GM21737 (cell line): ENCODE measurements at regions not wholly inside any gene's neighbourhood (a gene's known extent, or its start where the extent isn't known, plus 50 kb on each side); places are given as distances from the start of the nearest gene placed in this dataset.
"Not testable (repeated sequence)": the region's sequence is repeated elsewhere in the genome, so short reads cannot be mapped to it uniquely, and the experiment has no call there.

ENCODE experiments used
- ATAC-seq: cut with Tn5 transposase; IDR thresholded peaks from one replicate; pipeline ENCODE4 v1.9.1; 2021; ENCODE audit warnings: mild to moderate bottlenecking, moderate library complexity; ENCODE audit not compliant: unreplicated experiment

DNA sequence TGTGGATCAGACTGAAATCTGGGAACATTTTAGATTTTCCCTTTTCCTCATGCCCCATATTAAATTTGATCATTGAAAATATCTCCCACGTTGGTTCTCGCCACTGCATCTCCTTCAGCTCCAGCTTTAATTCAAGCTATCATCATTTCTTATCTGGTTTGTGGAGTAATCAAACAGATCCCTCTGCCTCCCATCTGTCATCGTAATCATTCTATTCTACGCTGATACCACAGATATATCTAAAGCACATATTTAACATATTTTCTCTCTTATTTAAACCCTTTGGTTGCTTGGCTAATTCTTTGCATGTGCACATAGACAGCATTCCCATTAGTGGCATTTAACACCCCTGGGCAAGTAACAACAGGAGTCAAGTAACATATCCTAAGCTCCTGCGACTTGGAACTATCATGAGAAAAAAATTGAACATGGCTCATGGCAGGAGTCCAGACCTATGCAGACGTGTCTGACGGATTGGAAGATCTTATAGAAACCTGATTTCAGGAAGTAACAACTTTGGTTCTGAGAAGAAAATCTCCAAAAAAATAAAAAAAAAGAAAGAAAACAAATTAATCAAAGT lies 158.8 kb upstream of the KYNU start:
- no peak for ATAC-seq

DNA sequence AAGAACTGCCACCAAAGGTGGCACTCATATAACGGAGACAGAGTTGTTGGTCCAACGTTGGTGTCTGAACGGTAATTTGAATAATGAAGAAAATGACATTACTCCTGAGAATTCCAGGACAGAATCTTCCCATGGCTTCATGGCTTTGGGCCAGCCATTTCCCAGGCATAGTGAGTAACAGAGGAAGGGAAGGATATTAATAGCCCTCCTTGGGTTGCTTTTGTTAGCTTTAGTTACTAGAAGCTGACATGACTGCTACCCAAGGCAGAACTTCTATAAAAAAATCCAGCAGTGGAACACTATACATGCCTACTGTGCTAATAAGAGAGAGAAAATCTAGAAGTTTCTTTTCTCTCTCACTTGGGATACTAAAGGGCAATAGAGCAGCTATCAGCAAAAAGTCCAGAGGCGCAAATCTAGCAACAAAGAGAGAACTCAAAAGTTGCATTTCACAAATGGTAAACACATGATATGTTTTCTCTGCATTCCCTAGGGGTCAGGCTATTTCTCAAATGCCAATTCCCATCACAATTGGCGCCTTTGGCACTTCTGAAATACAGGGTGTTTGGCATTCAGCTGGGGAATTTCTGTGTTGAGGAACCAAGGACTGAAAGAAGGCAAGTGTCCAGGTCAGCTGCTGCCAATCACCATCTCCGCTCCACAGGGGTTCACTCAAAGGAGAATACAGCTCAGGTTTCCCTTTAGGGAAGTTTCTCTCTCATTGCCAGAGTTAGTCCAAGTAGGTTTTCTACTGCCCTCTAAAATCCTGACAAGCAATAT lies 160.8 kb upstream of the KYNU start:
- no peak for ATAC-seq

DNA sequence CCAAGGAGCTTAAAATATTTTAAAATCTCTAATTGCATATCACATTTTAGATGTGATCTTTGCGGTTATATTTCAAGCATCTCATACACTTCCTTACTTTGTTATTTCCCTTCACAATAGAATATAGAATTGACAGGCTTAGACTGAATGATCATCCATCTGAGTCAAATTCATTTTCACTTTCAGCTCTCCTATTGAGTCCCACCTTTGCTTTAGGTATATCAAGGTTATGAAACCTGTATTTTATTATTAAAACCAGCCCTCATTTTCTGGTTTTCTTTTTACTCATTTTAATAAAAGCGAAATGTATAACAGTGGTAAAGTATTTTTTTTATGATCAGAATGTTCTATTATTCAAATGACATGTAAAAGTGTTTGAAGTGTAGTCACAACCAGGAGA lies 162.9 kb upstream of the KYNU start:
- ATAC-seq = no peak

DNA sequence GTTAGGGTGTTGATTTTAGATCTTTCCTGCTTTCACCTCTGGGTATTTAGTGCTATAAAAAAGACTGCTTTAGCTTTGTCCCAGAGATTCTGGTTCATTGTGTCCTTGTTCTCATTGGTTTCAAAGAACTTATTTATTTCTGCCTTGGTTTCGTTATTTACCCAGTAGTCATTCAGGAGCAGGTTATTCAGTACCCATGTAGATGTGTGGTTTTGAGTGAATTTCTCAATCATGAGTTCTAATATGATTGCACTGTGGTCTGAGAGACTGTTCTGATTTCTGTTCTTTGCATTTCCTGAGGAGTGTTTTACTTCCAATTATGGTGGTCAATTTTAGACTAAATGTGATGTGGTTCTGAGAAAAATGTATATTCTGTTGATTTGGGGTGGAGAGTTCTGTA lies 167.1 kb upstream of the KYNU start:
- no peak for ATAC-seq

DNA sequence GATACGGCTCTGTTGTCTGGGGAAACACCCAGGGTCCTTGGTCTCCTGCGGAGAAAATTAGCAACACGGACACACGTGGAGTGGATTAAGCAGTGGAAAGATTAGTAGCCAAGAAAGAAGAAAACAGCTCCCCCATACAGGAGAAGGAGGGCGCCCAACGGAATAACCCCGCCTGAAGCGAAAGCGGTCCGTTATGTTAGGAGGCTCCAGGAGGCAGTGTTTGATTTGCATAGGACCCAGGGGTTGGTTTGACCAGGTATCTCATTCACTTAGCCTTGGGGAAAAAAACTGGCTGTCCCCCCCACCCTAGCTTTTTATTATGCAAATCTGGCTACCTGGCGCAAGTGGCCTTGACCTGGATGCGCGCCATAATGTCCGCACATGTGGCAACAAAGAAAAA lies 170.1 kb upstream of the KYNU start:
- no peak for ATAC-seq

DNA sequence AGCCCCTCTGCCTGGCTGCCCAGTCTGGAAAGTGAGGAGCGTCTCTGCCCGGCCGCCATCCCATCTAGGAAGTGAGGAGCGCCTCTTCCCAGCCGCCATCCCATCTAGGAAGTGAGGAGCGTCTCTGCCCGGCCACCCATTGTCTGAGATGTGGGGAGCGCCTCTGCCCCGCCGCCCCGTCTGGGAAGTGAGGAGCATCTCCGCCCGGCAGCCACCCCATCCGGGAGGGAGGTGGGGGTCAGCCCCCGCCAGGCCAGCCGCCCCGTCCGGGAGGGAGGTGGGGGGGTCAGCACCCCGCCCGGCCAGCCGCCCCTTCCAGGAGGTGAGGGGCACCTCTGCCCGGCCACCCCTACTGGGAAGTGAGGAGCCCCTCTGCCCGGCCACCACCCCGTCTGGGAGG lies 175.1 kb upstream of the KYNU start:
- not testable (repeated sequence) for ATAC-seq

DNA sequence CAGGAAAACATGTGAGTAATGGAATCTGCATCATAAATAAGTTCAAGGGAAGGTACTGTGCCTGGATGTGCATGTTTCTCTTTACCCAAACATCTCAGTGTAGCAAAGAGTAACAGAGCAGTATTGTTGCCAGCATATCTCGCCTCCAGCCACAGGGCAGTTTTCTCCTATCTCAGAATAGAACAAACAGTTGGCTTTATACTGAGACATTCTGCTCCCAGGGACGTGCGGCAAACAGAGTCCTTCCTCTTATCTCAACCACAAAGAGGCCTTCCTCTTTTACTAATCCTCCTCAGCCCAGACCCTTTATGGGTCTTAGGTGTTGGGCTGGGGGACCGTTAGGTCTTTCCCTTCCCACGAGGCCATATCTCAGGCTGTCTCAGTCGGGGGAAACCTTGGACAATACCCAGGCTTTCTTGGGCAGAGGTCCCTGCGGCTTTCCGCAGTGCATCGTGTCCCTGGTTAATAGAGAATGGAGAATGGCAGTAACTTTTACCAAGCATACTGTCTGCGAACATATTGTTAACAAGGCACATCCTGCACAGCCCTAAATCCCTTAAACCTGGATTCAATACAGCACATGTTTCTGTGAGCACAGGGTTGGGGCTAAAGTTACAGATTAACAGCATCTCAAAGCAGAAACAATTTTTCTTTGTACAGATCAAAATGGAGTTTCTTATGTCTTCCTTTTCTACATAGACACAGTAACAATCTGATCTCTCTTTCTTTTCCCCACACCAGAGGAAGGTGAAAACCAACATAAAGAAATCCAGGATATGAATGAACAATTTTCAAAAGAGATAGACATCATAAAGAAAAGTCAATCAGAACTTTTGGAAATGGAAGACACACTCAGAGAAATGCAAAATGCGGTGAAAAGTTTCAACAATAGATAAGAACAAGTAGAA lies 181.9 kb upstream of the KYNU start:
- not testable (repeated sequence) for ATAC-seq

DNA sequence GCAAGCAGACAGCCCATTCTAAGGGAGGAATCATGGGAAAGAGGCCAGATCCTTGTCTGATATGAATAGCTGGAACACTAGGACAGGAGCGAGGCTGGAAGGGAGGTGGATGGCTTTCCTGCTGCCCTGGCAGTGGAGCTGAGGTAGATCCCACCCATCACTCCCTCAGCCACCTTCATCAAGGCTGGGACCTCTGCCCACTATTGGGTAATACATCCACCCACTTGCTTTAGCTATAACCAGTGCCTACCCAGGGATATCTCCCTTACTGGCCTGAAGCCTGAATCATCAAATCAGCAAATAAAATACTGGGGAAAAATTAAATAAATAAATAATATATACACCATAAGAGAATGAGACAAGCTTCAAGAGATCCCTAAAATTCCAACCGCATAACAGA lies 183.2 kb upstream of the KYNU start:
- no peak for ATAC-seq

DNA sequence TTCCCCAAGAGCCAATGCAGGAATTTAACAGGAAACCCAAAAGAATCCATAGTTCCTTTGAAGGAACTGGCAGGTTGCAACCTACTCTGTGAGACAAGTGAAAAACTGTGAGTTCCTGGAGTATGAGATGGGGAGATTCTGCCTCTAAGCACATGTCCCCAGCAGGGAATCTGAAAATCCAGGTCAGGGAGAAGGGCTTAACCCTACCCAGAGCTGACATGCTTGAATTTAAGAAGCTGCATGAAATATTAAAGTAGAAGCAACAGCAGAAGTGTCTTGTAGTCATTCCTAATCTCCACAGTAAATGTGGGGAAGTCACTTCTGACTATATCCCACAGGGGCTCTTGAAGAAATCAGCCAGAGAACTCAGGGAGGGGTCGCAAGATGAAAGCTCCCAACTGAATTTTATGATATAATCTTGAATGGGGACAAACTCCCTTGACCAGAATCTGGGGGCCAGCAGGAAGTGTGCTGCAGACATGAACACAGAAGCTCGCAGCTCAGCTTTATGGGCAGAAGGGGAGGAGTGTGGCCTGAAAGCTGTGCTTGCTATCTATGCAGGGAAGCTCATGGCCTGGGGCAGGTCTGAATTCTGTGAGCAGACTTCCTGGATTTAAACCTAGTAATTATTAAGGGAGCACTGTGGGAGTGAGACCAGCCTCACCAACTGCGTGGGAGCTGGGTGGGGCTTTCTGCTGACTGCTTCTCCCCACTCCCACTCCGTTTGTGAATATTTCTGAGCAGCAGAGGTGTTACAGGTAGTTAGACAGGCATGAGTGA lies 184.1 kb upstream of the KYNU start:
- ATAC-seq = no peak

DNA sequence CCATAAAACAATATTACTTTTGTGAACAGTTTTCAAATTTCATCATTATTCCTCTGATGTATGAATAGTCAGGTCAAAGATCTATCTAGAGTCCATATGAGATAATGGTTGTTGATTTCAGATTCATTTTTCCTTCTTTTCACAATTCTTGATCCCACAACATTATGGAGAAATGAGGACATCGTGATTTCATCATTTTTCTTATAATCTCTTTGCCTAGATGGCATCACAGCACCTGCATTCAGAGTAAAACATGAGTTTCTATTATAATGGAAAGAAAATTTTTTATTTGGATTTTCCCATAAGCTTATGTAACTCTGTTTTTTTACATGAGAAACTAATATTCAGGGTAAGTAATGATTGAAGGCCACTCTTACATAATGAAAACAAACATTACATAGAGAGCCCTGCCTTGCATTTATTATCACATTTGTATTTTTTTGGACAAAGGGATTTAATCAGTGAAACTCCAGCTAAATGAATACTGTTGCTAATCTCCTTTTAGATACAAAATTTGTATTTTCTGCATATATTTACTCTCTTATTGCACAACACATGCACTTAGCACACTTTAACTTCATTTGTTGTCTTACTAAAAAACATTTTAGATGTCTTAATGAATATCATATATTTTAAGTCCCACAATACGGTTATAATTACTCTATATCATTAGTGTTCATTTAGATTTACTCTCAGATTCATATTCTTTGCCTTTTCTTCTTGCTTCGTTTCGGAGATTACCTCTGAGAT lies 188.4 kb upstream of the KYNU start:
- no peak for ATAC-seq

DNA sequence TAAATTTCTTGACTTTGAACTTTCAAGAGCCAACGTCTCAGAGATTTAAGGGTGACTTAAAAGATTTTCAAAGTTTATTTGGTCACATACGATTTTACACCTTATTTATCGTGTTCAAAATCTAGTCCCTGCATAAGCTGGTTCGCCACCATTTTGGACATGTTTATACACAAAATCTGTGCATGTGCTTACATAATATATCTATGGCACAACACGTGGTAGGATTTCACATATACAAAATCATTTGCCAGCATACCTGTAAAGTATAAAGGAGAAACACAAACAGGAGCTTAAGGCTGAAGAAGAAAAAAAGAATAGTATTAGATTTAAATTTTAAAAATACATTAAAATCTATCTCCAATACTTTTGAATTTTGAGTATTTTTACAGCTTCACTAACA lies 190.0 kb upstream of the KYNU start:
- ATAC-seq = no peak

DNA sequence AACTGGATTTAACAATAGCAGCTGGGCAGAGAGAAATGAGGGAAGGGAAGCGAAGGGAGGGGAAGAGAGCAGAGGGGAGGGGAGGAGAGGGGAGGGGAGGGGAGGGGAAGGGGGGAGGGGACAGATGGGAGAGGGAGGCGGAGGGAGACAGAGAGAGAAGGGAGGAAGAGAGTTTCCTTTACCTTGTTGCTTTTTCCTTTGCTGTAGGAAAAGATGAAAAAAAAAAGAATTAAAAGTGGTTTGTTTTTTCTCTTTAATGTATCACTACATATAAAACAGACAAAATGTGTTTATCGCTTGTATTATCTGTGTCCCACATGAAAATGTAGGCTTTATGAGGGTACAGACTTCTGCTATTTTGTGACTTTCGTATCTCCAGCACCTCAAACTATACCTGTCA lies 190.4 kb upstream of the KYNU start:
- no peak for ATAC-seq

DNA sequence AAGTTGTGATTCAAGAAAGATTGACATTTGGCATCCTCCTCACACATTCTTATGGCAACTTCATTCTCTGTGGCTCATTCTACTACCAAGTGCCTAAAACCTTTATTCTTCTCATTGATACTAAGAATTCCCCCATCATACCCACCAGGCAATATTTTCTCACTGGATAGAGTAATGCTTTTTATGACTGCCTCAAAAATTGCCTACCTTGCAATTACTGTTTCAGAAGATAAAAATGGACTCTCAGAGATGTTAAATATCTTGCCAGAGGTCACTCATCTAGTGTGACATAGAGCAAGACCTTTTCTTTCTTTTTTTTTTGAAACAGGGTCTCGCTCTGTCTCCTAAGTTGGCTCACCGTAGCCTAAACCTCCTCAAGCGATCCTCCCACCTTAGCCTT lies 192.8 kb upstream of the KYNU start:
- ATAC-seq = no peak

DNA sequence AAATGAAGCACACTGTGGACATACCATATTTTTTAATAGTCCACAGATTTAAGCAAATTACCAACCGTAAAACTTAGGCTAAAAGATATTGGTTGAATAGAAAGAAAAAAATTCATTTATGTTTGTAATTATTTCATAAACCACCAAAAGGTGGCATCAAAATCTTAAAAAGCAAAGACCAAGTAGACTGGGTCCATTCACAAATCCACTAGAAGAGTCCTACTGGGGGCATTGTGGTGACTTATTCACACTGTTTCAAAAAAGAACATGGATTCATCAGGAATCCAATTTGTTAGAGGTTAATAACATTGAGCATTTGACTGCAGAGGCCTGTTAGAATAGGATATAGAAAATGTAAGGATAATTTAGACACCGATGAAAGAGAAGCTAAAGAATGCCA lies 194.9 kb upstream of the KYNU start:
- ATAC-seq = no peak

DNA sequence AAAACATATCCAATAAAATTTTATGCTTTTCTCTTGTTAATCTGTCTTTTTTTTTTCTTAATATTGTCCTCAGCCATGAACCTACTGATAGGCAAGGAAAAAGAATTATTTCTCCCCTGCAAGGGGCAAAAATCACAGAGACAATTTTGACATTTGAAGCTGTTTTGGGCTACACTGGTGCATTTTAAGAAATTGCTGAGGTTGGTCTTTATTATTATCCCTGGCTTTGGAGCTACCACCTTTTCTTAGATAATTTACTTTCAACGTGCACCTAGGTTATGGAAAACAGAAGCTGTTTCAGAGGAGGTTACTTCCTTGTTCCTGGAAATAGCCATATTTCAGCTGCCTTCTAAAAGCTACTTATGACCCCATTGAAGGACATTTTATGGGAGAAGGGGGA lies 195.5 kb upstream of the KYNU start:
- ATAC-seq = no peak

DNA sequence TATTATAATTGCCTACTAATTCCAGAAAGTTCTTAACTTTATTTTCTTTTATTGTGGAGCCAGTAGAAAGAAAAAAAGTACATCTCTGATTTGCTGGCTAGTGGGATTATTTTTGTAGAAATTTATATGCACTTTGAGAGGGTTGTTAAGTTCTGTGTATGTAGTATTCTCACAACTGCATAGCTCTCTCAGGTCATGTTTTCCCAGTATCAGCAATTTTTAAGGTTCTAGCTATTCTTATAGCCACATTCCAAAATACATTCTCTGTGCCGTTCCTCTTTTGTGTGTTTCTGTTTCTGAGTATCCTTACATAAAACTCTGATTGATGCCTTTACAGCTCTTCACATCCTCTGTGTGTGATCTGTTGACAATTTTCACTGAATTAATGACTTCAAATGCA lies 199.3 kb upstream of the KYNU start:
- no peak for ATAC-seq

DNA sequence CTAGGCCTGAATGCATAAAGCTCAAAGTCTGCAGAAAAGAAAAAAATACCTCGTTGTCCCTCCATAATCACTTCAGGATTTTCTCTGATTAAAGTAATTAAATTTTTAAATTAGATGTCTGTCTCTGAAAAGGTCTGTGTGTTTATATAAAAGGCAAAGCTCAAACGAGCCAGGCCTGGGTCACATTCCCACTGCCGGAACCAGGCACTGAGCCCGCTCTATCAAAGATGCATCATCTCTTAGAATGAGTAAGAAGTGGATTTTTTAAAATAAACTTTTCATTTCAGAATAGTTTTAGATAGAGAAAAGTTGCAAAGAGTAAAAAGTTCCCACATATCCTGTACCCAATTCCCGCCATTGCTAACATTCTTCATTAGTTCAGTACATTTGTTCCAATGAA lies 202.1 kb upstream of the KYNU start:
- no peak for ATAC-seq

DNA sequence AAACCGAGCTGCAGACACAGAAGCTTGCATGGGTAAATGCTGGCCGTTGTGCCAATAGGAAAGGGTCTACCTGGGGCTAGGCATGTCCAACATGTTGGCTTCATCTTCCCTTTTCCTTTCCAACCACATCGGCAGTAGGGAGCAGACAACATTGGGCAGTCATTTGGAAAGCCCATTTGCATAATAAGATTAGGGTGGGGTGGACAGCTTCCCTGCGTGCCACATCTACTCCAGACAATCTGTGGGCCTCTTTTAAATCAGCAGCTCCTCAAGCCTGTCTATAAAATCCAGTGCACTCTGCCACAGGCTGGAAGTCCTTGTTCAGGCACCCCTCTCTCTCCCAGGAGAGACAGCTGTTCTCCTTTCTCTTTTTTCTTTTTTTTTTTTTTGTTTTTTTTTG lies 203.6 kb upstream of the KYNU start:
- no peak for ATAC-seq

DNA sequence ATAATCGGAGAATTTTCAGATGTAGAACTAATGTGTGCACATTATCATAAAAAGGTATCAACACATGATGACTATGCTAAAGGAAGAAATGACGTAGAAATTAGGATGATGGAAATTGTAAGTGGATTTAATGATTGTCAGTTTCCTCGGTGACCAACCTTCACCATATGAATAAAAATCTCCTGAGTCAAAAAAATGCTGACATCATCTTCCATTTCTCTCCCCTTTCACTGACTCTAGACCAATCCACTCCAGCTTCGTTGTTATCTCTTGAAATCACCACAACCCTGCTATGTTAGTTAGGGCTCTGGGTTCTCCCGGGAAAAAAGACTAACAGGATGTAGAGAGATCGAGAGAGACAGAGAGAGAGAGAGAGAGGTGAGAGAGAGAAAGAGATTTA lies 204.8 kb upstream of the KYNU start:
- ATAC-seq = no peak

DNA sequence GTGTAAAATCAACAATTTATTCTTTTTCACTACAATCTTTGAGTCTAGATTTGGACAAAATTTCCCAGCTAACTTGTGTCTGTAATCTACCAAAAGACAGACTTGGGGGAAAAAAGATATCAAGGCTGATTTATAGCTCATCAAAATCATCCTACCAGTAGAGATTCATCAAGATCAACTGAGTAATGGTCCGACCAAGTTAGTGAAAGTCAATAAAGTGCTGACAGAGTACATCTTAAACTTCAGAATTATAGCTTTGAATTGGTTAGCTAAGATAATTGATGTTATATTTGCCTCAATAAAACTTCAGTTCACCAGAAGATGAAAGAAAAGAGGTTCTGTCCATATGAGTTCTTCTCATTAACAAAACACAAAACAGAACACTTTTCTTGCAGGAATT lies 207.1 kb upstream of the KYNU start:
- no peak for ATAC-seq
